BLaER1 treated with 17β-estradiol and CSF1 and Interleukin-3, amounts not matched to agents 10 nM and 100 nM (cell line): ENCODE measurements at regions not wholly inside any gene's neighbourhood (a gene's known extent, or its start where the extent isn't known, plus 50 kb on each side); places are given as distances from the start of the nearest gene placed in this dataset.
"Not testable (repeated sequence)": the region's sequence is repeated elsewhere in the genome, so short reads cannot be mapped to it uniquely, and the experiment has no call there.

Experiments
- H3K27ac ChIP-seq, 11 experiments: shearing (Covaris generic); formaldehyde crosslinking; 2 replicates each; pipeline ENCODE4 v1.8.1; 2022
- H3K27me3 ChIP-seq, 11 experiments: shearing (Covaris generic); formaldehyde crosslinking; 2 replicates each; pipeline ENCODE4 v1.8.1; 2022
- H3K36me3 ChIP-seq, 11 experiments: shearing (Covaris generic); formaldehyde crosslinking; 2 replicates each; pipeline ENCODE4 v1.8.1; 2022
- H3K4me1 ChIP-seq, 10 experiments: shearing (Covaris generic); formaldehyde crosslinking; 2 replicates each; pipeline ENCODE4 v1.8.1; 2022
- H3K4me2 ChIP-seq, 11 experiments: shearing (Covaris generic); formaldehyde crosslinking; 2 replicates each; pipeline ENCODE4 v1.8.1; 2022
- H3K4me3 ChIP-seq, 10 experiments: shearing (Covaris generic); formaldehyde crosslinking; 2 replicates each; pipeline ENCODE4 v1.8.1; 2022
- H3K9ac ChIP-seq, 11 experiments: shearing (Covaris generic); formaldehyde crosslinking; 2 replicates each; pipeline ENCODE4 v1.8.1; 2022
- H3K9me3 ChIP-seq, 11 experiments: shearing (Covaris generic); formaldehyde crosslinking; replicated peaks in 1 of 11; 2 replicates each; pipeline ENCODE4 v1.8.1; 2022
- H4K20me1 ChIP-seq, 11 experiments: shearing (Covaris generic); formaldehyde crosslinking; 2 replicates each; pipeline ENCODE4 v1.8.1; 2022
- Cebpa-rat ChIP-seq, 11 experiments: shearing (Covaris generic); IDR thresholded peaks; 2 replicates each; pipeline ENCODE4 v1.8.1; 2022

DNA sequence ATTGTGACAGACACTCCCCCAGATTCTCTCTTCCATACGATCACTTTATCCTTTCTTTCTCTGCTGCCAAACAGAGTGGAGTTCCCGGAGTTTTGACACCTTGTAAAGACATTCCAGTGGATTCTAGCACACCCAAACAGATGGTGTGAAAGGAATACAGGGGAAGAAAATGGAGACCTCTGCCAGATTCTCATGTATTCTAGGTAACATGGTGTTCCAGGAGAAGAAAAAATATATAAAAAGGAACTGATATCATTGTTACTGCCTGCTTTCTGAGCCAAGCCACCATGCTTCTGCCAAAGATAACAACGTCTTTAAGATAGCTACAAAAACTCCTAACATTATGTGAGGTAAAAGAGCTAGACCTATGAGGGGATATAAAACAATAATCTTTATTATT lies 136.5 kb downstream of the TXNL1 start:
- H3K27me3 ChIP-seq: no peaks in the 10 kb centered on the region
- no peak for TF ChIP-seq Cebpa-rat (IDR thresholded peaks at IDR 0.05)
- H3K27ac ChIP-seq: no peak overlapping the region
- peaks cover 0 to 17% (median 0%) of the 10 kb centered on the region in 10 experiments; a peak in 6 of 20 replicates for H3K4me1 ChIP-seq
- no peaks in the 10 kb centered on the region for H4K20me1 ChIP-seq
- H3K9ac ChIP-seq: no peak overlapping the region
- H3K4me3 ChIP-seq: no peak overlapping the region
- no peaks in the 10 kb centered on the region for H3K36me3 ChIP-seq
- H3K9me3 ChIP-seq: peaks cover 0 to 12% (median 0%) of the 10 kb centered on the region in 11 experiments; a peak in 1 of 22 replicates
- no peak overlapping the region for H3K4me2 ChIP-seq

DNA sequence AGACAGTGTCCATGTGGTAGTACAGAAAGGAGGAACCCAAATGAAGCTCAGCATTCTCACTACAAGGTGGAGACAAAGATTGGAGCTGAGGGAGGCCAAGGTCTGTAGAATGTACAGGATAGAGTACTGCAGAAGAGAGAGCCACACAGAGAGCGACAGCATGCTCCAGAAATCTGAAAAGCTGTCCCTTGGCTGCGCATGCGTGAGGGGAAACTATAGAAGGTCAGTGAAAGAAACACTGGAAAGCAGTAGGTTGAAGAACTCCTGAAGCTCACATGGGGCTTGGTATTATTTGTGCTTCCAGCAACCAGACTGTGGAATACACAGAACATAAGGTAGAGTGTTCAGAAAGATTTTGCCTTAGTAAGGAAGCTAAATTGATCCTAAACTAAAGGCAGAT lies 142.5 kb downstream of the TXNL1 start:
- Histone ChIP-seq H4K20me1 (no peaks in the 10 kb centered on the region), H3K27ac (no peak overlapping the region), H3K9me3 (peaks cover 0 to 25% (median 0%) of the 10 kb centered on the region in 11 experiments; a peak in 6 of 22 replicates), H3K4me2 (no peak overlapping the region), H3K4me3 (no peak overlapping the region), H3K27me3 (no peaks in the 10 kb centered on the region), H3K4me1 (peaks cover 0 to 12% (median 0%) of the 10 kb centered on the region in 10 experiments; a peak in 3 of 20 replicates), H3K36me3 (no peaks in the 10 kb centered on the region), H3K9ac (no peak overlapping the region)
- TF ChIP-seq Cebpa-rat (IDR thresholded peaks at IDR 0.05): no peak

DNA sequence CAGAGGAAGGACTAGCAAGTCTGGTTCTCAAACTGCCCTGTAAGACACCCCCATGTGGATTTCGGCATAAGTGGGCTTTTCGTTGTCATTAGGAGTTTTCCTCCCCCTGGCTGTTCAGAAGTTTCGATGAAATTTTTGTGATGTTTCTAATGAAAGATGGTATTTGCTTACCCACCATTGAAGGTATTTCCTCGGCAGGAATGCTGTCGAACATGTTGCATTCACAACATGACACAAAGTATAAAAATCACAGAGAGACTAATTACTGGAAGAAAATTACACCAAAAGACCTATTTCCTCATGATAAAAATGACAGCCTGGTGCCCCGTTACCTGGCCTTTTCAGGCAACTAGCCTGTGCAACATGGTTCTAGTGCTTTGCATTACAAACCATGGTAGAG lies 144.9 kb downstream of the TXNL1 start:
- peaks cover 0 to 30% (median 0%) of the 10 kb centered on the region in 11 experiments; a peak in 6 of 22 replicates for H3K9me3 ChIP-seq
- H3K27ac ChIP-seq: no peak overlapping the region
- no peak overlapping the region for H3K9ac ChIP-seq
- H3K4me2 ChIP-seq: no peak overlapping the region
- TF ChIP-seq Cebpa-rat (IDR thresholded peaks at IDR 0.05): no peak
- peaks cover 0 to 35% (median 0%) of the 10 kb centered on the region in 10 experiments; a peak in 4 of 20 replicates for H3K4me1 ChIP-seq
- H3K4me3 ChIP-seq: no peak overlapping the region
- H4K20me1 ChIP-seq: no peaks in the 10 kb centered on the region
- H3K27me3 ChIP-seq: no peaks in the 10 kb centered on the region
- H3K36me3 ChIP-seq: no peaks in the 10 kb centered on the region

DNA sequence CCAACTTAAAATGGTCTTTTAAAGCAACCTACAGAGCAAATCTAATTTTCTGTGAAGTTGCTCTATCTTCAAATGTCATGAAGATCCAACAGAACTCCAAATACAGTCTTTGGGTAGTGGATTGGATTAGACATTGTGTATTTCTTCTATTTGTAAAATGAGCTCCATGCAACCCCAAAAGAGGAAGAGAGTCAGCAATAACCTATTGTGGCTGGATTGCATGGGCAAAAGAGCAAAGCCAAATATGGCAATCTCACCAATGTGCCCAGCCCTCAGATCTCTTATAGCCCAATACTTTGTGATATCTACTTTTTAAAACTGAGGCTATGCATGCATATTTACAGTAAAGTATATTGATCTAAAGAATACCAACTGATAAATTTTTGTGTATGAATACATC lies 146.3 kb downstream of the TXNL1 start:
- peaks cover 0 to 30% (median 0%) of the 10 kb centered on the region in 11 experiments; a peak in 6 of 22 replicates for H3K9me3 ChIP-seq
- H3K9ac ChIP-seq: no peak overlapping the region
- no peaks in the 10 kb centered on the region for H3K27me3 ChIP-seq
- no peak overlapping the region for H3K4me3 ChIP-seq
- TF ChIP-seq Cebpa-rat (IDR thresholded peaks at IDR 0.05): no peak
- no peaks in the 10 kb centered on the region for H3K36me3 ChIP-seq
- H4K20me1 ChIP-seq: no peaks in the 10 kb centered on the region
- H3K27ac ChIP-seq: no peak overlapping the region
- H3K4me2 ChIP-seq: peak overlapping the region in 2 of 11 experiments; percentile 26 to 27; a peak in 4 of 22 replicates
- H3K4me1 ChIP-seq: peaks cover 0 to 49% (median 0%) of the 10 kb centered on the region in 10 experiments; a peak in 5 of 20 replicates

DNA sequence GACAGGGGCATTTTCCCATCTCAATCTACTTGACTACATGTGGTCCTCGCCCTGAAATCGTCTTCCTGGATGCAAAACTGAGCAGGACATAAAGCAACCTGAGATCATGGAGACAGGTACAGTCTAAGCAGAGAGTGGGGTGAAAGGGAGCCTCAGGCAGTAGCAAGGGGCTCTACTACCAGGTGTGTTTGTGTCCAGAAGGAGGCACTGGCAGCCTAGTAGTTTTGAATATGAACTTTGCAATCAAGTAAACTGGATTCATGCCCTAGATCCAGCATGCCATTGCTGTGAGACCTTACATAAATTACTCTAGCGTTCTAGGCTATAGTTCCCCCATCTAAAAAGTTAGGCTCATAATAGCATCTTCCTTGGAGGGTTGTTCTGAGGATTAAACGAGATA lies 147.4 kb downstream of the TXNL1 start:
- Histone ChIP-seq H3K4me3 (no peak overlapping the region), H4K20me1 (no peaks in the 10 kb centered on the region), H3K27me3 (no peaks in the 10 kb centered on the region), H3K9ac (no peak overlapping the region), H3K4me1 (peaks cover 0 to 51% (median 0%) of the 10 kb centered on the region in 10 experiments; a peak in 5 of 20 replicates), H3K9me3 (peaks cover 0 to 19% (median 0%) of the 10 kb centered on the region in 11 experiments; a peak in 5 of 22 replicates), H3K4me2 (no peak overlapping the region), H3K36me3 (no peaks in the 10 kb centered on the region), H3K27ac (no peak overlapping the region)
- TF ChIP-seq Cebpa-rat (IDR thresholded peaks at IDR 0.05): no peak

DNA sequence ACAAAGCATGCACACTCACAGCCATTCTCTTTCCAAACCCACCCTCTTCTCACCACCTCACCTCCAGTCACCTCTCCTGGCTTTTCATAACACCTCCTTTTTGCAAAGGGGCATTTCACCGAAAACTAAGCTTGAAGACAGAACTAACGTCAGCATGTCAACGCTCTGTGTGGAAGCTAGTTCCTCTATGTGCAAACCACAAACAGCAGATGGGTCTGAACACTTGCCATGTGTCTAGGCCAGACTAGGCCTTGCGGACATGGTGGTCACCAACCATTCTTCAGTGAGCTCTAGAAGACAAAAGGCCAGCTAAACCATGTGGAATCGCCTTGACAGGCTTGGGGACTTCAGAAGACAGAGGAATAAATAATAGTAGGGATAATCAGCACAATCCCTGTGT lies 148.5 kb downstream of the TXNL1 start:
- peak overlapping the region in 2 of 11 experiments; percentile 21 to 48; a peak in 2 of 22 replicates for H3K27ac ChIP-seq
- peaks cover 0 to 51% (median 0%) of the 10 kb centered on the region in 10 experiments; a peak in 5 of 20 replicates for H3K4me1 ChIP-seq
- TF ChIP-seq Cebpa-rat (IDR thresholded peaks at IDR 0.05): no peak
- no peaks in the 10 kb centered on the region for H3K36me3 ChIP-seq
- peaks cover 0 to 16% (median 0%) of the 10 kb centered on the region in 11 experiments; a peak in 2 of 22 replicates for H3K9me3 ChIP-seq
- no peaks in the 10 kb centered on the region for H4K20me1 ChIP-seq
- peak overlapping the region in 2 of 11 experiments; percentile 44 to 55; a peak in 4 of 22 replicates for H3K4me2 ChIP-seq
- H3K27me3 ChIP-seq: no peaks in the 10 kb centered on the region
- no peak overlapping the region for H3K9ac ChIP-seq
- no peak overlapping the region for H3K4me3 ChIP-seq

DNA sequence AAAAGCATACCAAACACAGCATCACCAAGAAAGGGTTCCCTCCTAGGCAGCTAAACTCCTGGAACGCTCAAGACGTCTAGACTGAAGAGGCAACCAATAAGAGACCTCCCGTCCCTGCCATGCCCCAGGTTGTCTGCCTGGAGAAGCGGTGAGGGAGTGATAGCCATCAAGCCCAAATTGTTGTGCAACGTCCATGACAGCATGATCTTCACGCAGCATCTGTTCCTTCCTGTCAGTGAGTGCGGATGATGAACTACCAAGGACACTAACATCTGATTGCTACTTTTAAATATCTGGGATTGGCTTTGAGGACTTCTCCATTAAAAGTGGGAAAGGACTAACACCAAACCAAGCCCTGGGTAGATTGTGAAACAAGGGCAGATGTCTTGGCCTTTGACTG lies 149.7 kb downstream of the TXNL1 start:
- Histone ChIP-seq H3K9me3 (peaks cover 0 to 16% (median 0%) of the 10 kb centered on the region in 11 experiments; a peak in 2 of 22 replicates), H3K36me3 (no peaks in the 10 kb centered on the region), H3K9ac (no peak overlapping the region), H3K4me1 (peaks cover 0 to 51% (median 0%) of the 10 kb centered on the region in 10 experiments; a peak in 5 of 20 replicates), H3K27me3 (no peaks in the 10 kb centered on the region), H4K20me1 (no peaks in the 10 kb centered on the region), H3K4me3 (no peak overlapping the region), H3K27ac (no peak overlapping the region), H3K4me2 (peak overlapping the region in 2 of 11 experiments; percentile 16 to 44; a peak in 3 of 22 replicates)
- peak in 2 of 11 experiments; percentile 10 to 28; a peak in 1 of 22 replicates for TF ChIP-seq Cebpa-rat (IDR thresholded peaks at IDR 0.05)

DNA sequence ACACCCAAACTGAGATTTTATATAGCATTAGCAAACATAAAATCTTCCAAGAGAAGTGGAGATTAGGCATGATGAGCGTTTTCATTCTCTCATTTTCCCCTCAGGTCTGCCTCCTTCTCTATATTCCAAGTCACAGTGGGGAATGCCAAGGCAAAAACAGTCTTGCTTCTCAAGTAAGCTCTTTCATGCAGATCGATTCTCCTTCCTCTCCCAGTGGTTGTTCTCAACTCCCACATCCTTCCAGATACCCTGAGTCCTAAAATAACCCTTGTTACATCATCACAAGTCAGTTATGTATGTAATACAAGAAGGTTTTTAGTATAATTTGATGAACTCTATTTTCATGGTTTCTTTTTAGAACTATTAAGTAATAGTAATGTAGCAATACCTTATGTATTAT lies 150.6 kb downstream of the TXNL1 start:
- Histone ChIP-seq H3K9me3 (peaks cover 0 to 16% (median 0%) of the 10 kb centered on the region in 11 experiments; a peak in 2 of 22 replicates), H3K9ac (no peak overlapping the region), H3K27ac (no peak overlapping the region), H4K20me1 (no peaks in the 10 kb centered on the region), H3K4me2 (peak overlapping the region in 3 of 11 experiments; percentile 33 to 68 (median 44); a peak in 5 of 22 replicates), H3K27me3 (no peaks in the 10 kb centered on the region), H3K4me1 (peaks cover 0 to 51% (median 0%) of the 10 kb centered on the region in 10 experiments; a peak in 5 of 20 replicates), H3K4me3 (no peak overlapping the region), H3K36me3 (no peaks in the 10 kb centered on the region)
- TF ChIP-seq Cebpa-rat (IDR thresholded peaks at IDR 0.05): no peak

DNA sequence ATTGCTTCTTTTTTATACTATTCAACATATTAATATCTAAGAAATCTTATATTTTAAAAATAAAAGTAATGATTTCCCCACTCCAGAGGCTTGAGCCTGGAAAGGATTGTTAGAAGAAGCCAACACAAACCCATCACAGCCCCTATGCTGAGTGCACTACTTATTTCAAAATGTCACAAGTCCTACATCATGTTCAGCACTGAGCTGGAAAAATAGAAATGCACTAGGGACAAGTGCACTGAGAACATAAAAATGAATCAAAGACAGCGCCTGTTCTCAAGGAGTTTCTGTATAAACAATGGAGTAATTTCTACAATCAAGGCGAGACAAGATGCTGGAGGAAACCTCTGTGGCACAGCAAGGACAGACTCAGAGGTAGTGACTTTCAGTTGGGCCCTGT lies 155.0 kb downstream of the TXNL1 start:
- Histone ChIP-seq H3K4me2 (no peak overlapping the region), H3K4me1 (peaks cover 0 to 17% (median 0%) of the 10 kb centered on the region in 10 experiments; a peak in 5 of 20 replicates), H3K9ac (no peak overlapping the region), H3K27me3 (no peaks in the 10 kb centered on the region), H3K9me3 (no peaks in the 10 kb centered on the region), H3K27ac (no peak overlapping the region), H4K20me1 (no peaks in the 10 kb centered on the region), H3K36me3 (no peaks in the 10 kb centered on the region), H3K4me3 (no peak overlapping the region)
- no peak for TF ChIP-seq Cebpa-rat (IDR thresholded peaks at IDR 0.05)

DNA sequence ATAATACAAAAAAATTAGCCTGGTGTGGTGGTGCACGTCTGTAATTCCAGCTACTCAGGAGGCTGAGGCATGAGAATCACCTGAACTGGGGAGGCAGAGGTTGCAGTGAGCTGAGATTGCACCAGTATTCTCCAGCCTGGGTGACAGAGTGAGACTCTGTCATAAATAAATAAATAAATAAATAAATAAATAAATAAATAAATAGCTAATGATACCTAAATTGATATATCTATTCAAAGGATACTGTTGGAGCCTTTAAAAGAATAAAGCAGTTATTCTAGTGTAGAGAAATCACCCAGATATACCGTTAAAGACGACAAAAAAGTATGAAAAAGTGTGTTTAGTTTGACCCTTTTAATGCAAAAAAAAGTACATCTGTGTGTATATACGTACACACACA lies 155.6 kb downstream of the TXNL1 start:
- H3K4me2 ChIP-seq, H3K9ac ChIP-seq, H3K27me3 ChIP-seq, H3K36me3 ChIP-seq, H3K9me3 ChIP-seq, H3K4me3 ChIP-seq, H4K20me1 ChIP-seq, H3K27ac ChIP-seq: not testable (repeated sequence)
- H3K4me1 ChIP-seq: peaks cover 0 to 12% (median 0%) of the 10 kb centered on the region in 10 experiments; a peak in 5 of 20 replicates
